ENCODE measurements at regions not wholly inside any gene's neighbourhood (a gene's known extent, or its start where the extent isn't known, plus 50 kb on each side); places are given as distances from the start of the nearest gene placed in this dataset.
A peak's percentile ranks its signal among the peaks of the same experiment; 100 is the strongest.

GRCh38 chrX:55142206-55142918 is 53.5 kb downstream of the PAGE2 start:
- no peaks in the 10 kb centered on the region for H3K27me3 ChIP-seq
- intact Hi-C loops (cut with DNase I) = no loop called here
- H3K9me3 ChIP-seq = no peaks in the 10 kb centered on the region
- no peak overlapping the region for H3K4me3 ChIP-seq
- H3K9ac ChIP-seq (ENCODE audit: low read depth in 2 of 2, low read length in 2 of 2) = peak overlapping the region in 1 of 2 donors; percentile 68
- no peaks in the 10 kb centered on the region for H3K36me3 ChIP-seq
- H3K4me1 ChIP-seq = no peaks in the 10 kb centered on the region
- peak overlapping the region; percentile 64 for H3K27ac ChIP-seq
- no peak for TF ChIP-seq CTCF (IDR thresholded peaks at IDR 0.05)
- DNase-seq = peak; percentile 38

- no peak for TF ChIP-seq CTCF (IDR thresholded peaks at IDR 0.05)
- intact Hi-C loops (cut with DNase I) = no loop called here
- Histone ChIP-seq H3K36me3 (no peaks in the 10 kb centered on the region), H3K27me3 (no peaks in the 10 kb centered on the region), H3K4me3 (no peak overlapping the region), H3K9ac (ENCODE audit: low read depth in 2 of 2, low read length in 2 of 2) (peak overlapping the region in 1 of 2 donors; percentile 68), H3K4me1 (no peaks in the 10 kb centered on the region), H3K9me3 (no peaks in the 10 kb centered on the region), H3K27ac (peak overlapping the region; percentile 64)
- no peak for DNase-seq
These were observed 54.1 kb downstream of the PAGE2 start for GRCh38 chrX:55142919-55143310.

DNA sequence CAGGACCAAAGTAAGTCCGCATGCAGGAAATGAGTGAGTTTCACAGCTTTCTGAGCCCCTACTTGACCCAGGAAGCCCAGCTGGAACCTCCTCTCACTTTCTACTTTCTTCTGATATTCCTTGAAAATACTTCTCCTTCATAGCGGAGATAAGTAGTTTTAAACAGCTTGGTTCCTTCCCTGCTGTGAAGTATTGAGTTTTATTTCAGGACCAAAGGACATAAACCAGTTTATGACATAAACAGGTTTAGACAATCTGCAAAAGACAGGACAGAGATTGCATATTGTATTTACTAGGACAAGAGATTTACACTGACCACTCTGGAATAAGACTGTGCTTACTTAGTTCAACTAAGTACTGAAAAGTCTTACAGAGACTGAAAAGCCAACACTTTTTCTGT is 54.8 kb downstream of the PAGE2 start:
- Histone ChIP-seq H3K27ac (peak overlapping the region; percentile 64), H3K4me3 (no peak overlapping the region), H3K9ac (ENCODE audit: low read depth in 2 of 2, low read length in 2 of 2) (no peak overlapping the region), H3K4me1 (no peaks in the 10 kb centered on the region), H3K9me3 (no peaks in the 10 kb centered on the region), H3K36me3 (no peaks in the 10 kb centered on the region), H3K27me3 (no peaks in the 10 kb centered on the region)
- intact Hi-C loops (cut with DNase I) = no loop called here
- no peak for TF ChIP-seq CTCF (IDR thresholded peaks at IDR 0.05)
- DNase-seq = no peak

GRCh38 chrX:55144697-55145096 is 55.9 kb downstream of the PAGE2 start:
- TF ChIP-seq CTCF (IDR thresholded peaks at IDR 0.05) = no peak
- Histone ChIP-seq H3K36me3 (no peaks in the 10 kb centered on the region), H3K4me3 (no peak overlapping the region), H3K4me1 (no peaks in the 10 kb centered on the region), H3K27me3 (no peaks in the 10 kb centered on the region), H3K27ac (no peak overlapping the region), H3K9me3 (no peaks in the 10 kb centered on the region), H3K9ac (ENCODE audit: low read depth in 2 of 2, low read length in 2 of 2) (no peak overlapping the region)
- intact Hi-C loops (cut with DNase I) = no loop called here
- no peak for DNase-seq

DNA sequence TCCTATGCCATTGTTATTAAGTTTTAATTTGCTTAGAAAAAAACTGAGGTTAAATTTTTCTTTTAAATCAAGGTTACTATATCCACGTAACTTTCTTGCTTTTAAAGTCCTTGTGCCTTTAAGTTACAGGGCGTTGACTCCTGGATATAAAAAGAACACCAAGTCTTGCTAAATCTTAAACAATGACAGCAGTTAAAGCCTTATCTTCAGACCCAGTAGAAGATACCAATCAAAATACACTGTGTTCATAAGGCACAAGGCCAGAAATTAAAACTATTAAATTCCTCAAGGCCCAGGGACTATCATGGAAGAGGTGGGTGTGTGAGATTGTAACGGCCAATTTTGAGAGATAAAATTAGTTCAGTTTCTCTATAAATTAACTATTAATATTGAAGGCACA is 60.4 kb downstream of the PAGE2 start:
- Histone ChIP-seq H3K4me3 (no peak overlapping the region), H3K9ac (ENCODE audit: low read depth in 2 of 2, low read length in 2 of 2) (no peak overlapping the region), H3K27me3 (no peaks in the 10 kb centered on the region), H3K4me1 (no peaks in the 10 kb centered on the region), H3K36me3 (no peaks in the 10 kb centered on the region), H3K27ac (no peak overlapping the region), H3K9me3 (no peaks in the 10 kb centered on the region)
- TF ChIP-seq CTCF (IDR thresholded peaks at IDR 0.05) = no peak
- no peak for DNase-seq
- intact Hi-C loops (cut with DNase I) = no loop called here

Measured in colonic mucosa (tissue), 4 donors.